Gastroesophageal sphincter (tissue), 4 donors: ENCODE measurements at regions not wholly inside any gene's neighbourhood (a gene's known extent, or its start where the extent isn't known, plus 50 kb on each side); places are given as distances from the start of the nearest gene placed in this dataset.

Source experiments
- ATAC-seq: fragments of 150-250 bp; one replicate; pipeline ENCODE4 v1.9.1; 2016; ENCODE audit warnings: mild to moderate bottlenecking, moderate library complexity
- H3K27ac ChIP-seq, 4 donors: fragments of 200-600 bp; sonication (generic) in 3 of 4; 1 replicate in 3 of 4; 2 replicates in 1 of 4; pipeline ENCODE4 v1.5.1; 2016 to 2019
- H3K27me3 ChIP-seq: fragments of 200-600 bp; sonication (generic); one replicate; pipeline ENCODE4 v1.5.1; 2019
- H3K36me3 ChIP-seq, 2 donors: fragments of 200-600 bp; sonication (generic); one replicate each; pipeline ENCODE4 v1.5.1; 2019; ENCODE audit warnings: control low read depth in 1 of 2
- H3K4me1 ChIP-seq, 3 donors: fragments of 200-600 bp; sonication (generic); 1 replicate in 2 of 3; 2 replicates in 1 of 3; pipeline ENCODE4 v1.5.1; 2016 to 2019; ENCODE audit warnings: control low read depth in 2 of 3
- H3K4me3 ChIP-seq, 2 donors: fragments of 200-600 bp; sonication (generic); one replicate each; pipeline ENCODE4 v1.5.1; 2019; ENCODE audit warnings: mild to moderate bottlenecking in 1 of 2, moderate library complexity in 1 of 2
- H3K9me3 ChIP-seq, 3 donors: fragments of 200-600 bp; sonication (generic); one replicate each; pipeline ENCODE4 v1.5.1; 2017 to 2019; ENCODE audit warnings: control low read depth in 2 of 3
- CTCF ChIP-seq, 4 experiments: fragments of 200-600 bp in 2 of 4; fragments of 450-650 bp in 2 of 4; sonication (generic) in 1 of 4; IDR thresholded peaks; one replicate each; pipeline ENCODE4 v1.5.1; 2017 to 2019; ENCODE audit warnings: antibody characterized with exemption in 4 of 4, mild to moderate bottlenecking in 2 of 4, moderate library complexity in 2 of 4
- EP300 ChIP-seq: sonication (generic); formaldehyde crosslinking; IDR thresholded peaks from one replicate; pipeline ENCODE4 v1.6.1; 2017; ENCODE audit warnings: antibody characterized with exemption, mild to moderate bottlenecking
- POLR2A ChIP-seq, 2 donors: fragments of 450-650 bp; IDR thresholded peaks; one replicate each; pipeline ENCODE4 v1.6.1; 2017; ENCODE audit warnings: antibody characterized with exemption in 2 of 2, mild to moderate bottlenecking in 2 of 2, moderate library complexity in 1 of 2
- POLR2AphosphoS5 ChIP-seq: sonication (generic); formaldehyde crosslinking; IDR thresholded peaks from one replicate; pipeline ENCODE4 v1.6.1; 2017; ENCODE audit warnings: antibody characterized with exemption
- WGBS, 2 donors: methylation state at CpG; one replicate each; pipeline ENCODE4 v1.1.5; 2018; ENCODE audit warnings: low coverage in 1 of 2; 5-methylcytosine and 5-hydroxymethylcytosine counted together

- ATAC-seq: no peak
- WGBS, 2 donors: 49 to 71% methylated on average over 2 to 4 of the region's 4 CpGs
- H3K36me3 ChIP-seq: no peaks in the 10 kb centered on the region
- H3K9me3 ChIP-seq: no peaks in the 10 kb centered on the region
- H3K27me3 ChIP-seq: no peaks in the 10 kb centered on the region
- TF ChIP-seq CTCF (IDR thresholded peaks at IDR 0.05) (no peak), EP300 (no peak), POLR2A (IDR thresholded peaks at IDR 0.05) (no peak), POLR2AphosphoS5 (no peak)
- no peak overlapping the region for H3K4me3 ChIP-seq
- H3K4me1 ChIP-seq: no peaks in the 10 kb centered on the region
- H3K27ac ChIP-seq: no peak overlapping the region
These were observed 367.6 kb downstream of the GPM6A start for GRCh38 chr4:175444512-175444911.

GRCh38 chr4:175447016-175447415, 365.0 kb downstream of the GPM6A start:
- Histone ChIP-seq H3K4me1 (no peaks in the 10 kb centered on the region), H3K4me3 (no peak overlapping the region), H3K27me3 (no peaks in the 10 kb centered on the region), H3K27ac (no peak overlapping the region), H3K36me3 (no peaks in the 10 kb centered on the region), H3K9me3 (no peaks in the 10 kb centered on the region)
- 17 to 67% methylated on average over 1 of the region's 1 CpG for WGBS, 2 donors
- TF ChIP-seq CTCF (IDR thresholded peaks at IDR 0.05): no peak
- TF ChIP-seq POLR2AphosphoS5: no peak
- no peak for TF ChIP-seq POLR2A (IDR thresholded peaks at IDR 0.05)
- TF ChIP-seq EP300: no peak
- ATAC-seq: no peak

GRCh38 chr4:175450446-175450845, 361.6 kb downstream of the GPM6A start:
- Histone ChIP-seq H3K4me1 (no peaks in the 10 kb centered on the region), H3K27me3 (no peaks in the 10 kb centered on the region), H3K27ac (no peak overlapping the region), H3K36me3 (no peaks in the 10 kb centered on the region), H3K9me3 (peaks cover 0 to 6% (median 0%) of the 10 kb centered on the region in 3 donors), H3K4me3 (no peak overlapping the region)
- ATAC-seq: no peak
- TF ChIP-seq EP300 (no peak), CTCF (IDR thresholded peaks at IDR 0.05) (no peak), POLR2A (IDR thresholded peaks at IDR 0.05) (no peak), POLR2AphosphoS5 (no peak)

GRCh38 chr4:175451238-175451965, 360.7 kb downstream of the GPM6A start:
- Histone ChIP-seq H3K9me3 (peaks cover 0 to 8% (median 0%) of the 10 kb centered on the region in 3 donors), H3K4me3 (no peak overlapping the region), H3K36me3 (no peaks in the 10 kb centered on the region), H3K27ac (no peak overlapping the region), H3K27me3 (no peaks in the 10 kb centered on the region), H3K4me1 (no peaks in the 10 kb centered on the region)
- TF ChIP-seq POLR2A (IDR thresholded peaks at IDR 0.05): no peak
- no peak for TF ChIP-seq EP300
- no peak for TF ChIP-seq CTCF (IDR thresholded peaks at IDR 0.05)
- no peak for TF ChIP-seq POLR2AphosphoS5
- ATAC-seq: no peak
- WGBS, 2 donors: 63 to 80% methylated on average over 7 to 8 of the region's 8 CpGs

GRCh38 chr4:175453456-175453855, 358.6 kb downstream of the GPM6A start:
- H3K27ac ChIP-seq: no peak overlapping the region
- ATAC-seq: no peak
- no peak overlapping the region for H3K4me3 ChIP-seq
- peaks cover 0 to 8% (median 0%) of the 10 kb centered on the region in 3 donors for H3K9me3 ChIP-seq
- H3K27me3 ChIP-seq: no peaks in the 10 kb centered on the region
- 63 to 67% methylated on average over 1 to 2 of the region's 2 CpGs for WGBS, 2 donors
- H3K36me3 ChIP-seq: no peaks in the 10 kb centered on the region
- TF ChIP-seq POLR2AphosphoS5 (no peak), POLR2A (IDR thresholded peaks at IDR 0.05) (no peak), CTCF (IDR thresholded peaks at IDR 0.05) (no peak), EP300 (no peak)
- H3K4me1 ChIP-seq: no peaks in the 10 kb centered on the region
